ENCODE measurements at regions not wholly inside any gene's neighbourhood (a gene's known extent, or its start where the extent isn't known, plus 50 kb on each side); places are given as distances from the start of the nearest gene placed in this dataset.
"Not testable (repeated sequence)": the region's sequence is repeated elsewhere in the genome, so short reads cannot be mapped to it uniquely, and the experiment has no call there.

GRCh38 chr11:109695696-109696095 lies 273.7 kb downstream of the C11orf87 start:
- DNase-seq: no peak

GRCh38 chr11:109696191-109696897 lies 274.4 kb downstream of the C11orf87 start:
- DNase-seq: no peak

DNA sequence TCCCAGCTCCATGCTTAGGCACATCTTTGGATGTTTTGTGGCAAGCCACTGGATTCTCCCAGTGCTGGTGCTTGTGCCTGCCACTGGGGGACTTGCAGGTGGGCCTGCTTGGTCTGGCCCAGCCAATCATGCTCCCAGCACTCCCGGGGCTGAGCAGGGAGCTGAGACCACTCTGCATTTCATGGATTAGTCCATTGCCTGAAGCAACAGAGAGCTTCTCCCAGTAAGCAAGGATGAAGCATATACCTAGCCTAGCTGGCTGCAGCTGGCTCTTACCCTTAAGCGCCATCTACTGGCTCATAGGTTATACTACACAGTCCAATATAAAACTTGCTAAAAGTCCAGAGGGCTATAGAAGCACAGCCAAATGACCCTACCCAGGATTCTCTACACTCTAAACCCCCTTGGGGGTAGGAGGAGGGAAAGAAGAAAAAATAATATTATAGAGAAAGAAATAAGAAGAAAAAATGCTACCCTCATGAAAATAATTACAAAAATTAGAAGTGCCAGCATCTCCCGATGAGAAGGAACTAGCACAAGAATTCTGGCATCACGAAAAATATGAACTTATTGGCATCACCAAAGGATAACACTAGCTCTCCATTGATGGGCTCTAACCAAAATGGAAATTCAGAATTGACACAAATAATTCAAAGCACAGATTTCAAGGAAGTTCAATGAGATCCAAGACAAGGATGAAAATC lies 275.3 kb downstream of the C11orf87 start:
- DNase-seq: no peak

- DNase-seq: no peak
These were observed 276.2 kb downstream of the C11orf87 start for GRCh38 chr11:109698237-109698636.

DNA sequence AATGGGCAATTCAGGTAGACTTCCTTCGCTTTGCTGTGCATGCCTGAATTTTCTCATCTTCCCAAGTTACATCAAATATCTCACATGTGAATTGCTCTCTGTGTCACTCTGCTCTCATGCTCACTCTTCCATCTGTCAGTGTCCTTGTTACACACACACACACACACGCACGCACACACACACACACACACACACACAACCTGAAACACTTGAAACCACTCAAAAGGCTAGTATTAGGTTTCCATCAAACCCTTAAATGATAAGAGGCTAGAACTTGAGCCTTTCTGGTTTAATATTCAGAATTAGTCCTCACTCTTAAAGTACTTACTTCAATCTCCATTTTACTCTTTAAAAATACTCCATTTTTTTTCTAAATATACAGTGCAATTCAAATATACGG lies 282.4 kb downstream of the C11orf87 start:
- no peak for DNase-seq

GRCh38 chr11:109706945-109707344 lies 285.0 kb downstream of the C11orf87 start:
- no peak for DNase-seq

DNA sequence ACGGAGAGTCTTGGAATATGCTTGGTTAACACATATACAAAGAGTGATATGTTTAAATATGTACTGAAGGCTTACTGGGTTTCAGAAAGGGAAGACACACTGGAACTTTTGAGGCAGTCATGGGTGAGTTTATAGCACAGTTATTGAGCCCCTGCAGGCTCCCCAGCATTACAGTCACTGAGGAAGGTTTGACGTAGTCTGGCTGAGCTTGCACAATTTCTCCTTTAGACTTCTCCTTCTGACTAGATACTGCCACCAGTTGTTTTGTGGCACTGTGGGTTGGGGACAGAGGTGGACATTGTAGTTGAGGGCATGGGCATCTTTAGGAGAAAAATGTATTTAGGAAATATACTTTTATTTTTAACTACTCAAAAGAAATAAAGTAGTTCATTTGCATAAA lies 285.4 kb downstream of the C11orf87 start:
- DNase-seq: no peak

GRCh38 chr11:109708184-109708583 lies 286.2 kb downstream of the C11orf87 start:
- no peak for DNase-seq

DNA sequence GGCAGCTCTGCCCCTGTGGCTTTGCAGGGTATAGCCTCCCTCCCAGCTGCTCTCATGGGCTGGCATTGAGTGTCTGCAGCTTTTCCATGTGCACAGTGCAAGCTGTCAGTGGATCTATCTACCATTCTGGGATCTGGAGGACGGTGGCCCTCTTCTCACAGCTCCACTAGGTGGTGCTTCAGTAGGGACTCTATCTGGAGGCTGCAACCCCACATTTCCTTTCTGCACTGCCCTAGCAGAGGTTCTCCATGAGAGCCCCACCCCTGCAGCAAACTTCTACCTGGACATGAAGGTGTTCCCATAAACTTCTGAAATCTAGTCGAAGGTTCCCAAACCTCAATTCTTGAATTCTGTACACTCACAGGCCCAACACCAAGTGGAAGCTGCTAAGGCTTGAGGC lies 292.5 kb downstream of the C11orf87 start:
- DNase-seq: not testable (repeated sequence)

GRCh38 chr11:109715424-109715823 lies 293.4 kb downstream of the C11orf87 start:
- DNase-seq: not testable (repeated sequence)

DNA sequence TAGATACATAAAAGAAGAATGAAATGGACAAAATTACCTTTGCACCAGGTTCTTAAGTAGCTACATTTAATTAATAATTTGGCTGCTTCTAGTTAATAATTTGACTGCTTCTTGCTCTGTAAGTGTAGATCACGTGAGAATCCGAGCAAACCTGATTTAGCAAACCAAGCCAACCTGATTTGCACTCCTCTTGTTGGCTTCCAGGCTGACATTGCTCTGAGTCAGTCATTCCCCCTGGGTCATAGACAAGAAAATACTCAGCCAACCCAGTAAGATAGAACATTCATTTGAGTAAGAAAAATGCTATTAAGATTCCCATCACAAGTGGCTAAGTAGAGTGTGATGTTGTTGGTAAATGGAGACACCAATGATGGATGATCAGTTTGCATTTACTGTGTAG lies 304.1 kb downstream of the C11orf87 start:
- no peak for DNase-seq

DNA sequence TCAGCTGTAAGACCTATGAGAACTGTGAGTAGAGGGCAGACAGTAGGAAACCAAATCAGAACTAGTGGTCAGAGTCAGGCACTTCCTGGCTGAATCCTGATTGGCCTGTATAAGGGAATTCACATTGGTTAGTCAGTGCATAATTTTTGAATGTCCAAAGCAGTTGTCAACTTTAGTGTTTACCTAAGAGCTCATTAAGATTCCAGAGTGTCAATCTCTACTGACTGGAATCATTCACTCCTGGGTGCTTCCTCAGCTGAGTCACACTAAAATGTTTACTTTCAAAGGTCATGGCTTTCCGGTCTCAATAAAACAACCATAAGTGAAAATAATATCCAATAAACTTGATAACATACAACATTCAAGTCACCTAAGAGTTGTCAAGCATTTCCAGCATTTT lies 306.1 kb downstream of the C11orf87 start:
- DNase-seq: no peak

- DNase-seq: no peak
These were observed 307.8 kb downstream of the C11orf87 start for GRCh38 chr11:109729761-109730160.

GRCh38 chr11:109730669-109731068 lies 308.7 kb downstream of the C11orf87 start:
- no peak for DNase-seq

GRCh38 chr11:109731451-109731850 lies 309.5 kb downstream of the C11orf87 start:
- no peak for DNase-seq

DNA sequence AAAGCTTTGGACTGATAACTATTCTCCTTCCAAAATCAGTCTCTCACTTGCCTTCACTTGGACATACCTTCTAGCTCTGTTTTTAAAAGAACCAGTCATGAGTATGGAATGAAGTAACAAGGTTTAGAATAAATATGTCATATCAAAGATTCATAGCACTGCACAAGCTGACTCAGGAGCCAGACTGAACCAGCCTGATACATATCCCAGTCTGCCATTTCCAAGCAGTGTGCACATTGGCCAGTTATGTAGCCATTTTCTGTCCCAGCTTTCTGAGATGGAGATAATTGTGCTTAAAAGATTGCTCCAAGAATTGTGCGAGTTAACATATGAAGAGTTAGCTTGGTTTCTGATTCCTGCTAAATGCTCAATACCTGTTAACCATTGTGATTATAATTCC lies 311.3 kb downstream of the C11orf87 start:
- no peak for DNase-seq

- no peak for DNase-seq
These were observed 312.6 kb downstream of the C11orf87 start for GRCh38 chr11:109734566-109734965.

GRCh38 chr11:109735128-109735527 lies 313.1 kb downstream of the C11orf87 start:
- no peak for DNase-seq

DNA sequence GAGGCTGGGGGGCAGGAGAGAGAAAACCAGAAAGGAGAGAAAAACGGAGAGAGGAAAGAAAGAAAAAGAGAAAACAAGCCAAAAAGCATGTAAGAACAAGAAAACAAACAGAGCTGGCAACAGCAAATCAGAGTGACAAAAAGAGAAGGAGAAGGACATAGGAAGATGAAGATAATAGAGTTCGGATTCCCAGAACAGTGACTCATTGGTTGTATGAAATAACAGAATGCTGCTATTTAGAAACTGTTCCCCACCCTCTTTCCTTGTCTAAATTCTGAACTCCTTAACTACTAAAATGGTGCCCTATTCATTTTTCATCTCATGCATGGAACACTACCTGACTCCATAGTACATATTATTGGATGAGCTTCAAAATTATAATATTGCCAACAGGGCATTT lies 317.4 kb downstream of the C11orf87 start:
- no peak for DNase-seq

GRCh38 chr11:109745996-109746625 lies 324.1 kb downstream of the C11orf87 start:
- no peak for DNase-seq

DNA sequence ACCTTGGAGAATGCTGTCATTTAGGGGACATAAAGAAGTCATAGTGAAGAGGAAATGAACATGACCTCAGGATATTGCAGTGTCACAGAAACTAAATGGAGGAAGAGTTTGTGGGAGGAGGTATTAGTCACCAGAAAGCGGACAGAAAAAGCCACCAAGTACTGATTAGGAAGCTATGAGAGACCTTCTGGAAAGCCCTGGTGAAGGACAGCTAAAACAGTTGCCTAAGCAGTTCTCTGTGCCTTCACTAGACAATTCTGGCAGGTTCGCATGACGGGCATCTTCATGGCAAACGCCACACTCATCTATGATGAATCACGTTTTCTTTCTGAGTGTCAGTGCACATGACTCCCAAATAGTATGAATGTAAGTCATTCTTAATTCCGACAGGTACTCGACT lies 325.8 kb downstream of the C11orf87 start:
- DNase-seq: no peak

DNA sequence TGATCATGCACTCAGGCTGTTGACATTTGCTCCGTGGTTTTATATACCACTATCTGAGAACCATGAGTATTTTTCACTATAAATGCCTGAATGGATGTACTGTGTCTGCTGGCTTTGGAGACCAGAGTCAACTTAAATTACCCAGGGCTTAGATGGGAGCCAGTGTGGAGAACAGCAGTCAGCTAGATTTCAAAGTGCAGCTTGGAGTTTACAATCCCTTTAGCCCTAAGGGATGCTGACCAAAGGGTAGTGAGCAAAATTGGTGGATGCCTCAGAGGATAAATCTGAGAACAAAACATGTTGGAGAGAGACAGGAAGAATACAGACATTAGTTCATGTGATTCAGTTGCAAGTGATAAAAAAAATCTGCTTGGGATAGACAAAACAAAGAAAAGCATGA lies 327.5 kb downstream of the C11orf87 start:
- no peak for DNase-seq

- DNase-seq: no peak
These were observed 329.0 kb downstream of the C11orf87 start for GRCh38 chr11:109750964-109751363.

DNA sequence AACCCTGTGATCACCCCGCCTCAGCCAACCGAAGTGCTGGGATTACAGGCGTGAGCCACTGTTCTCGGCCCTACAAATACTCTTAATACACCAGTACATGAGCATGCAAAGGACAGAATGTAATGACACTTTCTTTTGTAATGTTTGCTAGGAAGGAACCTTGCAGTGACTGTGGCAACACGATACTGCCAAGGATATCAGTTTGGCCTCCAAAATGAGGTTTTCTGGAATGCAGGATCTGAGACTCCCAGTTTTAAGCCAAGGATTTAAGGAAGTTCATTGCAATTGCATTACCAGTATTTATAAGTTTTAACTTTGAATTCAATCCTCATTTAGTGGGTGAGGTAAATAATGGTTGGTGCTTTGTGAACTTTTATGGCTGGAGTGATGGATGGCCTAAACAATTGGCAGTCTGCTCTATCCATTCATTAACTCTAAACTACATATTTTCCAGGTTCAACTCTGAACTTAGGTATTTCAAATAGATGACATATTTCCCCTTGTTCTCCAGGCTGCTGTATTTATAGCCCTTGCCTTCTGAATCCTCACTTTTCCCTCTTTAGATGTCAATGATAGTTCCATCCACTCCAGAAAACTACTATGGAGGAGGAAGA lies 330.3 kb downstream of the C11orf87 start:
- no peak for DNase-seq
